IMR-90 (cell line): ENCODE measurements at regions not wholly inside any gene's neighbourhood (a gene's known extent, or its start where the extent isn't known, plus 50 kb on each side); places are given as distances from the start of the nearest gene placed in this dataset.

Experiments
- CEBPB ChIP-seq: IDR thresholded peaks from 2 replicates; pipeline ENCODE4 v1.6.1; 2012; ENCODE audit warnings: low read depth, low read length, improper control_type of control experiment
- CHD1 ChIP-seq: IDR thresholded peaks from 2 replicates; pipeline ENCODE4 v1.6.1; 2012; ENCODE audit warnings: low read depth, low read length, improper control_type of control experiment
- ELK1 ChIP-seq: fragments of 150-350 bp; IDR thresholded peaks from 2 replicates; pipeline ENCODE4 v1.6.1; 2016; ENCODE audit warnings: low read depth, mild to moderate bottlenecking, low read length, moderate library complexity, borderline replicate concordance
- FOS ChIP-seq: fragments of 150-350 bp; IDR thresholded peaks from 2 replicates; pipeline ENCODE4 v1.6.1; 2016; ENCODE audit warnings: low read depth, low read length
- MAFK ChIP-seq: IDR thresholded peaks from 2 replicates; pipeline ENCODE4 v1.6.1; 2012; ENCODE audit warnings: low read depth, low read length, improper control_type of control experiment
- MAZ ChIP-seq: IDR thresholded peaks from 2 replicates; pipeline ENCODE4 v1.6.1; 2012; ENCODE audit warnings: low read depth, mild to moderate bottlenecking, low read length, improper control_type of control experiment, moderate library complexity, borderline replicate concordance
- MXI1 ChIP-seq: IDR thresholded peaks from 2 replicates; pipeline ENCODE4 v1.6.1; 2012; ENCODE audit warnings: low read depth, mild to moderate bottlenecking, low read length, moderate library complexity, borderline replicate concordance
- POLR2A ChIP-seq: IDR thresholded peaks from 2 replicates; pipeline ENCODE4 v1.6.1; 2012; ENCODE audit warnings: mild to moderate bottlenecking, low read depth, low read length
- RAD21 ChIP-seq: IDR thresholded peaks from 2 replicates; pipeline ENCODE4 v1.6.1; 2012; ENCODE audit warnings: low read length, improper control_type of control experiment
- RFX5 ChIP-seq: IDR thresholded peaks from 2 replicates; pipeline ENCODE4 v1.8.0; 2012; ENCODE audit warnings: low read depth, mild to moderate bottlenecking, low read length, moderate library complexity
- SMC3 ChIP-seq: fragments of 150-350 bp; IDR thresholded peaks from 2 replicates; pipeline ENCODE4 v1.6.1; 2016; ENCODE audit warnings: low read depth, mild to moderate bottlenecking, antibody characterized with exemption, low read length, moderate library complexity
- TF ChIP-seq, protein P1 (sequence below): conservative IDR thresholded peaks from 2 replicates; pipeline ENCODE4 v1.5.1; 2012; ENCODE audit warnings: mild to moderate bottlenecking, low read depth, low read length, improper control_type of control experiment

GRCh38 chr4:20037745-20038144 lies 214.0 kb upstream of the SLIT2 start:
- no peak for TF ChIP-seq POLR2A
- TF ChIP-seq MXI1, result no peak
- TF ChIP-seq, protein P1, sequence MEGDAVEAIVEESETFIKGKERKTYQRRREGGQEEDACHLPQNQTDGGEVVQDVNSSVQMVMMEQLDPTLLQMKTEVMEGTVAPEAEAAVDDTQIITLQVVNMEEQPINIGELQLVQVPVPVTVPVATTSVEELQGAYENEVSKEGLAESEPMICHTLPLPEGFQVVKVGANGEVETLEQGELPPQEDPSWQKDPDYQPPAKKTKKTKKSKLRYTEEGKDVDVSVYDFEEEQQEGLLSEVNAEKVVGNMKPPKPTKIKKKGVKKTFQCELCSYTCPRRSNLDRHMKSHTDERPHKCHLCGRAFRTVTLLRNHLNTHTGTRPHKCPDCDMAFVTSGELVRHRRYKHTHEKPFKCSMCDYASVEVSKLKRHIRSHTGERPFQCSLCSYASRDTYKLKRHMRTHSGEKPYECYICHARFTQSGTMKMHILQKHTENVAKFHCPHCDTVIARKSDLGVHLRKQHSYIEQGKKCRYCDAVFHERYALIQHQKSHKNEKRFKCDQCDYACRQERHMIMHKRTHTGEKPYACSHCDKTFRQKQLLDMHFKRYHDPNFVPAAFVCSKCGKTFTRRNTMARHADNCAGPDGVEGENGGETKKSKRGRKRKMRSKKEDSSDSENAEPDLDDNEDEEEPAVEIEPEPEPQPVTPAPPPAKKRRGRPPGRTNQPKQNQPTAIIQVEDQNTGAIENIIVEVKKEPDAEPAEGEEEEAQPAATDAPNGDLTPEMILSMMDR, result no peak
- no peak for TF ChIP-seq SMC3
- no peak for TF ChIP-seq RFX5
- TF ChIP-seq CEBPB, result no peak
- TF ChIP-seq MAZ, result no peak
- TF ChIP-seq RAD21, result no peak
- TF ChIP-seq ELK1, result no peak
- no peak for TF ChIP-seq MAFK
- no peak for TF ChIP-seq CHD1
- TF ChIP-seq FOS, result no peak
